ENCODE measurements at regions not wholly inside any gene's neighbourhood (a gene's known extent, or its start where the extent isn't known, plus 50 kb on each side); places are given as distances from the start of the nearest gene placed in this dataset.

DNA sequence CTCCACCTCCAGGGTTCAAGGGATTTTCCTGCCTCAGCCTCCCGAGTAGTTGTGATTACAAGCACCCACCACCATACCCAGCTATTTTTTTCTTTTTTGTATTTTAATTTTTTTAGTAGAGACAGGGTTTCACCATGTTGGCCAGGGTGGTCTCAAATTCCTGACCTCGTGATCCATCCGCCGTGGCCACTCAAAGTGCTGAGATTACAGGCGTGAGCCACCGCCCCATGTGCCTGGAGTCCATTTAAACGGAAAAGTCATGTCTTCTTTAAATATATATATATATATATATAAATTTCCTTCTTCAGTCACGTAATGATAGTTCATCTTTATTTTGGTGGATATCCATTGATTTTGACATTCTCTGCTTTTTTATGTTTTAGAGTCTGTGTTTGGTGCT, 264.0 kb upstream of the PITX2 start:
- no peak for DNase-seq (ENCODE audit: low spot score)

GRCh38 chr4:110897784-110898183, 274.9 kb upstream of the PITX2 start:
- no peak for DNase-seq (ENCODE audit: low spot score)

DNA sequence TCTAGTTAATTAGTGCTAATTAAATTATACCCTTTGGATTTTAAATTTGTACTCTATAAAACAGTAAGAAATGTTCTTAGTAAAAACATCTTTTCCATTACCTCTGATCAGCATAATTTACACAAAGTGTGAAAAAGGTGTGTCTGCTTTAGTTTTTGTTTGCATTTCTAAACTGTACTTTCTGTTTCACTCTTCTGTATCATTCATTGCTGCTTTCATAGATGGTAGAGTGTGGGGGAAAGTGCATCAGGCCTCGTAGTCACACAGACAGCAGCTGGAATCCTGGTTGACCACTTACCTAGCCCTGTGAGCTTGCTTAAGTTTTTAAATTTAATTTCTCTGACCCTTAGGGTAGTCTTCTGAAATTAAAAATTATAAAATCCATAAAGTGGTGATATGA, 275.4 kb upstream of the PITX2 start:
- DNase-seq (ENCODE audit: low spot score): peak; percentile 12

DNA sequence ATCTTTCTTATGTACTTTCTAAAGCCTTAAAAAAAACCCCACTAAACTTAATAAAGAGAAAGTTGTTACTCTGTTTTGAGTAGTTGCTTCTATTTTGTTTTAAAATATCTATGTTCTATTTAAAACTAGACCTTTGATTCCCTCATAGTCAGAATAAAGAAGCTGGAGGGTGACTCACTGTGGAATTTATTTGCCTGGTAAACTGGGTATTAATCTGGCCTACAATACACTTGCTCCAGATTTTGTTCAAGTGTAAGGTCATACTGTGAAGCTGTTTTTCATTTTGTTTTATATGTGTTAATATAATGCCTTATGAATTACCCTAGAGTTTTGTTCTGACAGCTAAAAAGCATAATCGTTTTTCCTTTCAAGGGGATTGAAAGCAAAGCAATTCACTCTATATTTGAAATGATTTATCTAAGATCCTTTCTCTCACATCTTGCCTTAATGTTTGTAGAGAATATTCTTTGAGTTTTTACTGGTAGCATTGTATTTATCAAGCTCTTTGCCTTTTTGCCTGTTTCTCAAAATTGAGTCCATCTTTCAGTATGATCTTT, 277.4 kb upstream of the PITX2 start:
- peak; percentile 46 for DNase-seq (ENCODE audit: low spot score)

DNA sequence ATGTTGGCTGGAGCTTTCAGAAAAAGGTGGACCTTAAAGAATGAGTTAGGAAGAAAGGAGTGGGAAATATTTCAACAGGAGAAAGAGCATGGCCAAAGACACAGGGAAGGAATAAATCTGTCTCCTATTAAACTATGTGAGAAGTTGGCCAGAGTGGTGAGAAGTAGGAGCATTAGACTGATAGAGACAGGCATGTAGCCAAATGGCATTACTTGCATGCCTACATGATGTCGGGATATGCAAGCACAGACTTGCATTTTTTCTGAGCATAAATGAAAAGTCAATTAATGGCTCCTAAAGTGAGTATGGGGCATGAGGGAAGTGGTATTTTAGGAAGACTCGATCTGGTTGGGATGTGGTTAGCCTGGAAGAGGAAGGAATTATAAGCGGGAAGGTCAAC, 279.6 kb upstream of the PITX2 start:
- no peak for DNase-seq (ENCODE audit: low spot score)

GRCh38 chr4:110904435-110905065, 281.7 kb upstream of the PITX2 start:
- peak; percentile 70 for DNase-seq (ENCODE audit: low spot score)

- no peak for DNase-seq (ENCODE audit: low spot score)
Observed at GRCh38 chr4:110905367-110905766, 282.5 kb upstream of the PITX2 start.

GRCh38 chr4:110907801-110908313, 285.0 kb upstream of the PITX2 start:
- peak; percentile 56 for DNase-seq (ENCODE audit: low spot score)

DNA sequence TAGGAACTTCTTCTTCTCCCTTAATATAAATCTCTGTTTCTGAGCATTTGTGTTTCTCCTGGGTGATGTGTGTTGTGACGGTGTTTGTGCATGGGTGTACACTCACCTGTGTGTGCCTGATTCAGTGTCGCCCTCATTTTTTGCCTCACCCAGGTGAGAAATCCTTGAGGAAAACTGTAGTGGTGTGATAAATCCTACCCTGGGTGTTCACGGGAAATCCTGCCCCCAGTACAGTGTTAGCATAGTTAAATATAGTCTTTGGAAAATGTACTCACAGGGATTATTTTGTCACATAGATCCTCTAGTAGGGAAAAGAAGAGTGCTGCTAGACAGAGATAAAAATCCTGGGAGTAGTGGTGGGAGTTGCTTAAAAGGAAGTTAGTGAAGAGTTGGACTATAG, 291.9 kb upstream of the PITX2 start:
- no peak for DNase-seq (ENCODE audit: low spot score)

DNA sequence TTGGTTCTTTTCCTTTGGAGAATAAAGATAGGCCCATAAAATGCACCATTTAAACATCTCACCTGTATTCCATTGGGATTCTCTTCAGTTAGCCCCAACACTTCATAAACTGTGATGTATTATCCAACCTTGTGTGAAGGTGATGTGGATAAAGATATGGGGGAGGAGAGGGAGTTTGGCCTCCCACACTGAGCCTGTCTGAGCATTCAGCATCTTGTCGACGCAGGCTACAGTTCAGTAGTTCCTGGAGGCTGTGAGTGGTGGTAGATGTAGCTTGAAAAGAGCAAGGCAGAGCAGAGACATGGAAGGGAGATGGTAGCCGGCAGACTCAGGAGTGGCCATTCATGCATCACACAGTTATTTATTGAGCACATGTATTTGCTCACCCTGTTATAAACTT, 292.4 kb upstream of the PITX2 start:
- no peak for DNase-seq (ENCODE audit: low spot score)

- no peak for DNase-seq (ENCODE audit: low spot score)
Observed at GRCh38 chr4:110916505-110916904, 293.6 kb upstream of the PITX2 start.

DNA sequence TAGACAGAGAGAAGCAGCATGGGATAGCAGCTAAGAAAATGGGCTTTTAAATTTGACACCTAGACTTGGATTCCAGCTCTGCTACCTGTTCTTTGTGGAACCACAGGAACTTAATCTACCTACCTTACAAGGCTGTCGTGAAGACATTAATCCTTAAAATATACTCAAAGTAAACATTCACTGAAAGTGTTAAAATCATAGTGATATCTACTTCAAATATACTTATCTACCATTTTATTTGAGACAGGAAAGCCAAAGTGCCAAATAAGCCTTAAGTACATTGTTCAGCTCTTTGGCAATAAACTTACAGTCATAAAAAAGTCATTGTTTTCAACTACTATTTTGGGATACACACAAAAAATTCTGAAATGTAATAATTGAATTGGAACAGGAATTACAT, 295.0 kb upstream of the PITX2 start:
- no peak for DNase-seq (ENCODE audit: low spot score)

GRCh38 chr4:110920990-110921389, 298.1 kb upstream of the PITX2 start:
- DNase-seq (ENCODE audit: low spot score): no peak

DNA sequence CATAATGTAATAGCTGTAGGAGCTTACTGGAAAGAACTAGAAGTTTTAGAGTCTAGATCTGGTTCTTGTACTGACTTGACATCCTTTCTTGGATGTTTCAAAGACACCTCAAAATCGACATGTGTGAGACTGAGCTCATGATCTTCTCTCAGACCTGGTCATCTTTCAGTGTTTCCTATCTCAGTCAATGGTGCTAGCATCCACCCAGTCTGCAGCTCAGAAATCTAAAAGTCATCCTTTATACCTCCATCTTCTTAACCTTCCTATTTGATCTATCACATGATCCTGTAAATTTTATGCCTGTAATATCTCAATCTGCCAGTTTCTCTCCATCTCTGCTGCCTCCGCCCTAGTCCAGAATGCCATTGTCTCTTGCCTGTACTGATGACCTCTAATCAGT, 301.9 kb upstream of the PITX2 start:
- no peak for DNase-seq (ENCODE audit: low spot score)

DNA sequence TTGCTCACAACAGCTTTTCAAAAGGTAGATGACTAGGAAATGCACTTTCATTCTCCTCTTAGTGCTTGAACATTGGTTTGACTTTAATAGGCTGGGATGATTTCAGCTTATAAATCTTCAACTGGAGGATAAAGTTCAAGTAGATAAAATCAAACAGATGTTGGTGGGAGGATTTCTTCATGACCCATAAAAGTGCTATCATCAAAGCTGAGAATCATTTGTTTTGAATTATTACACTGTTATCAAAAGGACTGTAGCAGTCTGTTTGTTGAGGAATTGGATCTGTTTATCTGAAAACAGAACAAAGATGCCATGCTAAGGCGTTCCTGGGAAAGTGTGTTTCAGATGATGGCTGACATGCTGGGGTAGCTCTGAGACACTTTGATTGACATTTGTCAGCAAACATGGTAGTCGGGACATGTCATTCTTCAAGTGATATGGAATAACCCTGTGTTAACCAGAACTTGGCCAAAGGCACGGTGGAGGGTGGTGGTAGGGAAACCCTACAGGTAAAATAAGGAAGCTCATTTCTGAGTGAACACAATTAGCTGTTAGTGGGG, 304.0 kb upstream of the PITX2 start:
- DNase-seq (ENCODE audit: low spot score): peak; percentile 28

DNA sequence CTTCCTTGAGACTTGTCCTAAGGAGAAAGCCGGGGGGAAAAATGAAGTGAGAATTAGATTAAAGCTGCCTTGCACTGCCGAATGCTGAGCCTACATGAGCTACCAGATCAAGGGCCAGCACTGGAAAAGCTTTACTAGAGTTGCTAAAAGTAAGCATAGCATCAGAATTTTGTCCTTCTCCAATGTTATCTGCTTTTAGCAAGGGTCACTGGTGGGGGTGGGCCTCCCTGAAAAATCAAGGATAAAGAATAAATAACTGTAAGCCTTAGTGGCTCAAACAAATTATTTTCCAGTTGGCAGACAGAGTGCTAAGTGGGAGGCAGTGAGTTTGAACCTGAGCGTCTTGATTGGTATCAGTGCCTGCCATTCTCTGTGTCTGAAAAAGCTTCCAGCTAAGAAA, 310.5 kb upstream of the PITX2 start:
- no peak for DNase-seq (ENCODE audit: low spot score)

DNA sequence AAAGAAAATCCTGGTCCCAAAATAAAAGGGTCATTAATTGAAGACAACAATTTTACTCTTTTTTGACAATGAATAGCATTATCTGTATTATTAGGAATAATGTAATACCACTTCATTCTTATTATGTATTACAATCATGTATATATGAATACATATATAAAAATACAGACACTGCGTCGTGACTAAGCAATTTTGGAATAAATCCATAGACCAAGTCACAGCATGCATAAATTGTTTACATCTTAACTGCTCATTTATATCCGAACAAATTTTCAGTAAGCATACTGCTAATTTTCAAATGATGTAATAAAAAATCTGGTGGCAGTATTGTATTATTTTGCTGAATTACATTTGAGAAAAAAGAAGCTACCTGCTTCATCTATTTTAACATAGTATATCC, 321.6 kb upstream of the PITX2 start:
- DNase-seq (ENCODE audit: low spot score): no peak

GRCh38 chr4:110945600-110945999, 322.7 kb upstream of the PITX2 start:
- DNase-seq (ENCODE audit: low spot score): no peak

GRCh38 chr4:110949542-110949941, 326.7 kb upstream of the PITX2 start:
- no peak for DNase-seq (ENCODE audit: low spot score)

DNA sequence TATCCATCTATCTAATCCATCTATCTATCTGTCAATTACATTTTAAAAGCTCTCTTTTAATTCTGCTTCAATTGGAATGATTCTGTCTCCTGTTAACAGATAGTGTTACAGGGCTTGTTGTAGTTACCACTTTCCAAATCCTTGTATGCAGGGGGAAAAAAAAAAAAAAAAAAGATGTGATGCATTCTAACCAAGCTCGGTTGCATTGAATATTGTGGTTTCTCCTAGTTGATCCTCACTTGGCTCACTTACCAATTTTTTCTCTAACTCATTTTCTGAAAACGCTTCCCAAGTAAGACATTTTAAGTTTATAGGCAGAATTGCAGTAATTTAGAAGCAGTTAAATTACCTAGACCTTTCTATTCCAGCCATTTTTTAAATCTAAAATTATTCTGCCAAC, 327.9 kb upstream of the PITX2 start:
- DNase-seq (ENCODE audit: low spot score): no peak

DNA sequence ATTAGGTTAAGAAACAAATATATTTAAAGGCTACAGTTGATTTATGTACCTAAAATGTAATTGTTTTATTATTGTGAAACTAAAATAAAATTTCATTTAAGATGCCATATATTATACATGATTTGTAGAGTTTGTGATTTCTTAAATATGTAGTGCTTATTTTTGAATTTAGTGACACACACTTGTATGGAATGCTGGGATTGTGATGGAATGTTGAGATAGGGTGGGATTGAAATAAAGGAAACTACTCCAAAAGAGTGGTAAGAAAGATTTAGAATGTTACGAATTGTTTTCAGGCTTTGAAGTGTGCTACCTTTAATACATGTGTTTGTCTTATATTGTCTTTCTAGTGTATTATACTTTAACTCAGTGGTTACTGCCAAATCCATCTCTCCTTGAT, 330.3 kb upstream of the PITX2 start:
- no peak for DNase-seq (ENCODE audit: low spot score)

DNA sequence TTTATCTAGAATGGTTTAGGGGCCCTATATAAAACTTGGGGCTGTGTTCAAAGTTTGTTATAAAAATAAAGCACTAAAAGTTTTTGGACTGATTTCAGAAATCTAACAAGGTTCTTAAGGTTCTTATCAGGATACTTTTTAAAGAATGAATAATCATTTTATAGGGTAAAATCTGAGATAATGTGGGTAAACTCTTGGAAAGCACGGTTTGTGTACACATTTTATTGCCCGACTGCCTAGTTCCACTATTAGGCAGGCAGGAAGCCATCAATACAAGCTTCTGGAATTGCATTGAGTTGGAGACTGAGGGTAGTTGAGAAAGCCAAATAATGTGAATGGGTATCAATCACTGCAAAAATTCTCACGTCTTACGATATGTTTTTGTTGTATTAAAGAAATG, 331.0 kb upstream of the PITX2 start:
- no peak for DNase-seq (ENCODE audit: low spot score)

- DNase-seq (ENCODE audit: low spot score): no peak
Observed at GRCh38 chr4:110955748-110956147, 332.9 kb upstream of the PITX2 start.
